Cardiac fibroblast (primary cell): ENCODE measurements at regions not wholly inside any gene's neighbourhood (a gene's known extent, or its start where the extent isn't known, plus 50 kb on each side); places are given as distances from the start of the nearest gene placed in this dataset.

Source experiments
- DNase-seq, 2 donors: peaks; one replicate each; pipeline versions ENCODE4 v3.0.0 to v3.0.0-alpha.2; 2010; ENCODE audit warnings: low read depth in 2 of 2
- H3K4me3 ChIP-seq, 2 donors: replicated peaks in 1 of 2; 1 replicate in 1 of 2; 2 replicates in 1 of 2; pipeline ENCODE4 v1.5.1; 2011; ENCODE audit warnings: low read depth in 2 of 2, low read length in 2 of 2, mild to moderate bottlenecking in 2 of 2, moderate library complexity in 1 of 2
- CTCF ChIP-seq: IDR thresholded peaks from one replicate; pipeline ENCODE4 v1.5.1; 2011; ENCODE audit warnings: low read depth, mild to moderate bottlenecking, low read length, inconsistent platforms

GRCh38 chr17:71145486-71145885, 975.3 kb upstream of the SOX9 start:
- H3K4me3 ChIP-seq = no peak overlapping the region
- no peak for TF ChIP-seq CTCF
- DNase-seq = no peak

GRCh38 chr17:71147906-71148305, 972.9 kb upstream of the SOX9 start:
- no peak for TF ChIP-seq CTCF
- H3K4me3 ChIP-seq = no peak overlapping the region
- DNase-seq = no peak

- H3K4me3 ChIP-seq = no peak overlapping the region
- no peak for TF ChIP-seq CTCF
- DNase-seq = no peak
Observed at GRCh38 chr17:71149607-71150006, 971.2 kb upstream of the SOX9 start.

DNA sequence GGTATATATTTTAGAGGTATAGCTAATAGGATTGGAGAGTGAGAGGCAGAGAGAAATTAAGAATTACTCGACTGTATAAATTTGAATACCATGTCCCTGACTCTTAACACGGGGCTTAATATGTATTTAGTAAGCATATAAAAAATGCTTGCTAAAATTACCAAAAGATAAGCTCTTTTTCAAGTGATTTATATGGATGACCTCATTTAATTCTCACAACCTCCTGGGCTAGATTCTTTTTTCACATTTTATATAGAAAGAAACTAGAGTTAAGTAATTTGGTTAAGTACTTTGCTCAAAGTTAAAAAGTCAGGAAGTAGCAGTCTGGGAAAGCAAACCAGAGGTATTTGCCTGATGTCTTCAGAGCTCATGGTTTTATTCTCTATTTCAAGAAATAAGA, 963.5 kb upstream of the SOX9 start:
- H3K4me3 ChIP-seq = no peak overlapping the region
- no peak for TF ChIP-seq CTCF
- DNase-seq = no peak

GRCh38 chr17:71158437-71158836, 962.4 kb upstream of the SOX9 start:
- no peak for DNase-seq
- no peak for TF ChIP-seq CTCF
- H3K4me3 ChIP-seq = no peak overlapping the region

- no peak overlapping the region for H3K4me3 ChIP-seq
- DNase-seq = peak in 1 of 2 donors; percentile 46
- no peak for TF ChIP-seq CTCF
Observed at GRCh38 chr17:71163121-71163812, 957.6 kb upstream of the SOX9 start.

- no peak for DNase-seq
- no peak for TF ChIP-seq CTCF
- H3K4me3 ChIP-seq = no peak overlapping the region
Observed at GRCh38 chr17:71163813-71164122, 957.1 kb upstream of the SOX9 start.
